HL-60 (cell line): ENCODE measurements at regions not wholly inside any gene's neighbourhood (a gene's known extent, or its start where the extent isn't known, plus 50 kb on each side); places are given as distances from the start of the nearest gene placed in this dataset.

Source experiments
- GABPA ChIP-seq: IDR thresholded peaks from 2 replicates; pipeline ENCODE4 v1.6.1; 2012; ENCODE audit warnings: low read depth
- POLR2AphosphoS5 ChIP-seq: IDR thresholded peaks from 2 replicates; pipeline ENCODE4 v1.6.1; 2012; ENCODE audit warnings: low read depth
- TF ChIP-seq, protein P1 (sequence below): IDR thresholded peaks from one replicate; pipeline ENCODE4 v1.5.1; 2011; ENCODE audit warnings: low read length, control low read depth, inconsistent platforms; ENCODE audit not compliant: insufficient read depth

DNA sequence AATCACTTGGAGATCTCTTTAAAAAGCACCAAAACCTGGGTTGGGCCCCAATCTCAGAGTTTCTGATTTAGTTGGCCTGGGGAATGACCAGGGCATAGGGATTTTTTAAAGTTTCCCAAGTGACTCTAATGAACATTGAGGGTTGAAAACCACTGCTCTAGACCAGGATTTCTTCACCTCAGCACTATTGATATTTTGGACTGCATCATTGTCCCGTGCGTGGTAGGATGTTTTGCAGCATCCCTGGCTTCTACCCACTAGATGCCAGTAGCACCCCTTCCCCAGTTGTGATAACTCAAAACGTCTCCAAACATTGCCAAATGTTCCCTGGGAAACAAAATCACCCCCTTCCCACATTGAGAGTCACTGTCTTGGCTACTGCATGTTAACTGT, 61.8 kb downstream of the ATXN3L start:
- TF ChIP-seq, protein P1, sequence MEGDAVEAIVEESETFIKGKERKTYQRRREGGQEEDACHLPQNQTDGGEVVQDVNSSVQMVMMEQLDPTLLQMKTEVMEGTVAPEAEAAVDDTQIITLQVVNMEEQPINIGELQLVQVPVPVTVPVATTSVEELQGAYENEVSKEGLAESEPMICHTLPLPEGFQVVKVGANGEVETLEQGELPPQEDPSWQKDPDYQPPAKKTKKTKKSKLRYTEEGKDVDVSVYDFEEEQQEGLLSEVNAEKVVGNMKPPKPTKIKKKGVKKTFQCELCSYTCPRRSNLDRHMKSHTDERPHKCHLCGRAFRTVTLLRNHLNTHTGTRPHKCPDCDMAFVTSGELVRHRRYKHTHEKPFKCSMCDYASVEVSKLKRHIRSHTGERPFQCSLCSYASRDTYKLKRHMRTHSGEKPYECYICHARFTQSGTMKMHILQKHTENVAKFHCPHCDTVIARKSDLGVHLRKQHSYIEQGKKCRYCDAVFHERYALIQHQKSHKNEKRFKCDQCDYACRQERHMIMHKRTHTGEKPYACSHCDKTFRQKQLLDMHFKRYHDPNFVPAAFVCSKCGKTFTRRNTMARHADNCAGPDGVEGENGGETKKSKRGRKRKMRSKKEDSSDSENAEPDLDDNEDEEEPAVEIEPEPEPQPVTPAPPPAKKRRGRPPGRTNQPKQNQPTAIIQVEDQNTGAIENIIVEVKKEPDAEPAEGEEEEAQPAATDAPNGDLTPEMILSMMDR: no peak
- TF ChIP-seq POLR2AphosphoS5 (no peak), GABPA (no peak)
